ENCODE measurements at regions not wholly inside any gene's neighbourhood (a gene's known extent, or its start where the extent isn't known, plus 50 kb on each side); places are given as distances from the start of the nearest gene placed in this dataset.

DNA sequence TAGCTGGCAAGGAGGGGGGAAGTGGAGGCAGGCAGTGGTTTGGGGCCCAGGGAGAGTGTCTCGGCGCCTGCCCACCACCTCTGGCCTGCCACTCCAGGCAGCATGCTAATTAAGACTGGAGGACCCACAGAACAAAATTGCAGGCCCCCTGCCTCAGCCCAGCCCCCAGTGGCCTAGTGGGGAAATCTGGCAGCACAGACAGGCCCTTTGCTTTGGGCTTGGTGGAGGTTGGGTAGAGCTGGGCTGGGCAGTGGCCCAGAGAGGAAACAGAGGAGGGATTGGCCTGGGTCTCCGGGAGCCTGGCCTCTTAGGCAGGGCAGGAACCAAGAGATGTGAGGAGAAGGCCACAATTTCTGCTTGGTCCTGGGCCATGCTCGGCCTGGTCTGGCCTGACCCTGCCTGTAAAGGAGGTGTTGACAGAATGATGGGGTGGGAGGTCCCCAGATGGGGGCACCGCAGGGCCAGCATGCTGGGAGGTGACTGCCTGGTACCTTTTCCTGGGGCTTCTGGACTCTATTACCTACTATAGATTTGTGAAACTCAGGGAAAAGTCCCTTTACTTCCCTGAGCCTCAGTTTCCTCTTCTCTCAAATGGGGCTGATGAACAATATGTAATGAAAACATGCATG lies 92.4 kb upstream of the PJA1 start:
- no peak for TF ChIP-seq POLR2A (IDR thresholded peaks at IDR 0.05)
- TF ChIP-seq, protein P1, sequence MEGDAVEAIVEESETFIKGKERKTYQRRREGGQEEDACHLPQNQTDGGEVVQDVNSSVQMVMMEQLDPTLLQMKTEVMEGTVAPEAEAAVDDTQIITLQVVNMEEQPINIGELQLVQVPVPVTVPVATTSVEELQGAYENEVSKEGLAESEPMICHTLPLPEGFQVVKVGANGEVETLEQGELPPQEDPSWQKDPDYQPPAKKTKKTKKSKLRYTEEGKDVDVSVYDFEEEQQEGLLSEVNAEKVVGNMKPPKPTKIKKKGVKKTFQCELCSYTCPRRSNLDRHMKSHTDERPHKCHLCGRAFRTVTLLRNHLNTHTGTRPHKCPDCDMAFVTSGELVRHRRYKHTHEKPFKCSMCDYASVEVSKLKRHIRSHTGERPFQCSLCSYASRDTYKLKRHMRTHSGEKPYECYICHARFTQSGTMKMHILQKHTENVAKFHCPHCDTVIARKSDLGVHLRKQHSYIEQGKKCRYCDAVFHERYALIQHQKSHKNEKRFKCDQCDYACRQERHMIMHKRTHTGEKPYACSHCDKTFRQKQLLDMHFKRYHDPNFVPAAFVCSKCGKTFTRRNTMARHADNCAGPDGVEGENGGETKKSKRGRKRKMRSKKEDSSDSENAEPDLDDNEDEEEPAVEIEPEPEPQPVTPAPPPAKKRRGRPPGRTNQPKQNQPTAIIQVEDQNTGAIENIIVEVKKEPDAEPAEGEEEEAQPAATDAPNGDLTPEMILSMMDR (IDR thresholded peaks at IDR 0.05), result no peak
